IMR-90 (cell line): ENCODE measurements at regions not wholly inside any gene's neighbourhood (a gene's known extent, or its start where the extent isn't known, plus 50 kb on each side); places are given as distances from the start of the nearest gene placed in this dataset.

Experiments
- BHLHE40 ChIP-seq: fragments of 150-350 bp; IDR thresholded peaks from 2 replicates; pipeline ENCODE4 v1.6.1; 2016; ENCODE audit warnings: mild to moderate bottlenecking, low read depth, low read length
- CEBPB ChIP-seq: IDR thresholded peaks from 2 replicates; pipeline ENCODE4 v1.6.1; 2012; ENCODE audit warnings: low read depth, low read length, improper control_type of control experiment
- CHD1 ChIP-seq: IDR thresholded peaks from 2 replicates; pipeline ENCODE4 v1.6.1; 2012; ENCODE audit warnings: low read depth, low read length, improper control_type of control experiment
- MAFK ChIP-seq: IDR thresholded peaks from 2 replicates; pipeline ENCODE4 v1.6.1; 2012; ENCODE audit warnings: low read depth, low read length, improper control_type of control experiment
- MXI1 ChIP-seq: IDR thresholded peaks from 2 replicates; pipeline ENCODE4 v1.6.1; 2012; ENCODE audit warnings: low read depth, mild to moderate bottlenecking, low read length, moderate library complexity, borderline replicate concordance
- POLR2A ChIP-seq: IDR thresholded peaks from 2 replicates; pipeline ENCODE4 v1.6.1; 2012; ENCODE audit warnings: mild to moderate bottlenecking, low read depth, low read length
- RAD21 ChIP-seq: IDR thresholded peaks from 2 replicates; pipeline ENCODE4 v1.6.1; 2012; ENCODE audit warnings: low read length, improper control_type of control experiment
- RCOR1 ChIP-seq: IDR thresholded peaks from 2 replicates; pipeline ENCODE4 v1.6.1; 2012; ENCODE audit warnings: mild to moderate bottlenecking, low read length, improper control_type of control experiment; ENCODE audit not compliant: insufficient replicate concordance
- RFX5 ChIP-seq: IDR thresholded peaks from 2 replicates; pipeline ENCODE4 v1.8.0; 2012; ENCODE audit warnings: low read depth, mild to moderate bottlenecking, low read length, moderate library complexity
- SMC3 ChIP-seq: fragments of 150-350 bp; IDR thresholded peaks from 2 replicates; pipeline ENCODE4 v1.6.1; 2016; ENCODE audit warnings: low read depth, mild to moderate bottlenecking, antibody characterized with exemption, low read length, moderate library complexity
- TF ChIP-seq, protein P1 (sequence below): conservative IDR thresholded peaks from 2 replicates; pipeline ENCODE4 v1.5.1; 2012; ENCODE audit warnings: mild to moderate bottlenecking, low read depth, low read length, improper control_type of control experiment
- TF ChIP-seq, protein P2 (sequence below): fragments of 150-350 bp; IDR thresholded peaks from 2 replicates; pipeline ENCODE4 v1.6.1; 2017; ENCODE audit warnings: mild to moderate bottlenecking, antibody characterized with exemption, low read length, low read depth

DNA sequence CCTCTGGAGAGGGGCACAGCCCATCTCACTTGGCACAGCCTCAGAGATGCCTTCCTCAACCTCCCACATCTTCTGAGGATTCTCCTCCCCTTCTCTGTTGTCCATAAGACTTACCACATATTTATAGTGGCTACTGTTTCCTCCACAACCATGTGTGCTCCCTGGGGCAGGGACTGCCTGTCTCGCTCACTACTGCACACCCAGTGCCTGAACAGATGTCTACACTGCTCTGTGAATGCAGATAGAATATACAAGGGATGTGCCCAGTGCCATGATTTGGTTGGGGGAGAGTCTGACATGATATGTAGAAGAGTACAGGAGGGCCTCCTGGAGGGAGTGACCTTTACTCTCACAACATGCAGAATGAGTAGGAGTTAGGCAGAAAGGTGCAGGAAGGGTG lies 67.3 kb upstream of the ANO1 start:
- no peak for TF ChIP-seq RFX5
- TF ChIP-seq, protein P1, sequence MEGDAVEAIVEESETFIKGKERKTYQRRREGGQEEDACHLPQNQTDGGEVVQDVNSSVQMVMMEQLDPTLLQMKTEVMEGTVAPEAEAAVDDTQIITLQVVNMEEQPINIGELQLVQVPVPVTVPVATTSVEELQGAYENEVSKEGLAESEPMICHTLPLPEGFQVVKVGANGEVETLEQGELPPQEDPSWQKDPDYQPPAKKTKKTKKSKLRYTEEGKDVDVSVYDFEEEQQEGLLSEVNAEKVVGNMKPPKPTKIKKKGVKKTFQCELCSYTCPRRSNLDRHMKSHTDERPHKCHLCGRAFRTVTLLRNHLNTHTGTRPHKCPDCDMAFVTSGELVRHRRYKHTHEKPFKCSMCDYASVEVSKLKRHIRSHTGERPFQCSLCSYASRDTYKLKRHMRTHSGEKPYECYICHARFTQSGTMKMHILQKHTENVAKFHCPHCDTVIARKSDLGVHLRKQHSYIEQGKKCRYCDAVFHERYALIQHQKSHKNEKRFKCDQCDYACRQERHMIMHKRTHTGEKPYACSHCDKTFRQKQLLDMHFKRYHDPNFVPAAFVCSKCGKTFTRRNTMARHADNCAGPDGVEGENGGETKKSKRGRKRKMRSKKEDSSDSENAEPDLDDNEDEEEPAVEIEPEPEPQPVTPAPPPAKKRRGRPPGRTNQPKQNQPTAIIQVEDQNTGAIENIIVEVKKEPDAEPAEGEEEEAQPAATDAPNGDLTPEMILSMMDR, result no peak
- no peak for TF ChIP-seq RAD21
- no peak for TF ChIP-seq POLR2A
- no peak for TF ChIP-seq CHD1
- TF ChIP-seq, protein P2, sequence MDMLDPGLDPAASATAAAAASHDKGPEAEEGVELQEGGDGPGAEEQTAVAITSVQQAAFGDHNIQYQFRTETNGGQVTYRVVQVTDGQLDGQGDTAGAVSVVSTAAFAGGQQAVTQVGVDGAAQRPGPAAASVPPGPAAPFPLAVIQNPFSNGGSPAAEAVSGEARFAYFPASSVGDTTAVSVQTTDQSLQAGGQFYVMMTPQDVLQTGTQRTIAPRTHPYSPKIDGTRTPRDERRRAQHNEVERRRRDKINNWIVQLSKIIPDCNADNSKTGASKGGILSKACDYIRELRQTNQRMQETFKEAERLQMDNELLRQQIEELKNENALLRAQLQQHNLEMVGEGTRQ, result no peak
- no peak for TF ChIP-seq SMC3
- no peak for TF ChIP-seq MXI1
- no peak for TF ChIP-seq CEBPB
- no peak for TF ChIP-seq BHLHE40
- no peak for TF ChIP-seq RCOR1
- TF ChIP-seq MAFK, result no peak
